Hematopoietic multipotent progenitor cell treated with erythropoietin and hydrocortisone succinate and interleukin-3 and kit ligand, for 17 days (in vitro differentiated cells): ENCODE measurements at regions not wholly inside any gene's neighbourhood (a gene's known extent, or its start where the extent isn't known, plus 50 kb on each side); places are given as distances from the start of the nearest gene placed in this dataset.
A peak's percentile ranks its signal among the peaks of the same experiment; 100 is the strongest.
"Not testable (repeated sequence)": the region's sequence is repeated elsewhere in the genome, so short reads cannot be mapped to it uniquely, and the experiment has no call there.

ENCODE experiments used
- DNase-seq: peaks from one replicate; pipeline ENCODE4 v3.0.0-alpha.2; 2015; ENCODE audit warnings: low spot score

DNA sequence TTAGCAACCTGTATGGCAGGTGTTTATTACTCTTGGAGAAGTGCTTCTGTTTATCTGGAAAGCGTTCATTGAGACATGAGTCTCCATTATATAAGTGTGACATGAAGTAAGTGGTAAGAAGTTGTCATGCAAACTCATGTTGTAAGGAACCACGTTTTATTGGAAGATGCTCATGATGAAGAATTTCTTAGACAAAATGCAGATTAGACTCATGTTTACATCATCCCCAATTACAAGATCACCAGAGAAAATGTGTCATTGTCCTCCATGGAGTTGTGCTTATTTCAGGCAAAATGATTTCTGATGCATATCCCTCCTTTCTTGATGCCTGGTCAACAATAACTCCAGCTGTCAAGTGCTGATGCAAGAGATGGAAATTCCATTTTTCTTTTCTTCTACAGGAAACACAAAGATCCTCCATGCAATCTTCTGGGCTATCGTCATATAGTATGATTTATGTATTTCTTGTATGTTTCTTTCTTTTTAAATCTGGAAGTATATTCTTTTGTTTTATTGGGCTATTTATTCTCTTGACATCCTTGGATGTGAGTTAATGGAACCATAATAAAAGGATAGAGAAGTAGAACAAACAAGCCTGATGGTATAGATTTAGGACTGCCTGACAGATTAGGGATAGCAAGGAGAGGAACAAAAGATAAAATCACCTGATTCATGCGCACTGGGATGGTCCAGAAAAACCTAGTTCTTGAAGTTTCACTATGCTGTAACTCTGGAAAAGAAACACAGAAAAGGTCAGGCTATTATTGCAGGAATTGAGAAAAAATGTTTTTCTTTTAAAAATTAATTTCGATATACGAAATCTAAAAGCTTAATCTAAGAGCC is 50.7 kb upstream of the DIAPH3 start:
- DNase-seq, result no peak

DNA sequence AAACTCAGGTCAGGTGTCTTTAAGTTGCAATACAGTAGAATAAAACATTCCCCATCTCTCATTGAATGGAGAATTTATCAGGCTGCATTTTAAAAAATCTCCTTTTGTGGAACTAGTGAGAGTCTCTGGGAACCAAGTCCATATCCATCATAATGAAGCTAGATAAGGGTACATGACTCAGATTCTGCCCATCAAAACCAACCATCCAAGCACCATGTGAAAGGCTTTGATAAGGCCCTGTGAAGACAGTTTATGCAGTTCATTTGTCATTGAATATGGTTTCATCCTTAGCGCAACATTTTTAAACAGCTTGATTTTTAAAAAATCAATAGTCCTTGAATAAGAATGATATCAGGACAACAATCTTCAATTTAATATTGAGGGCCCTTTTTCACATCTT is 56.3 kb upstream of the DIAPH3 start:
- DNase-seq, result no peak

- DNase-seq, result no peak
Measured at GRCh38 chr13:60221581-60221980, 57.9 kb upstream of the DIAPH3 start.

DNA sequence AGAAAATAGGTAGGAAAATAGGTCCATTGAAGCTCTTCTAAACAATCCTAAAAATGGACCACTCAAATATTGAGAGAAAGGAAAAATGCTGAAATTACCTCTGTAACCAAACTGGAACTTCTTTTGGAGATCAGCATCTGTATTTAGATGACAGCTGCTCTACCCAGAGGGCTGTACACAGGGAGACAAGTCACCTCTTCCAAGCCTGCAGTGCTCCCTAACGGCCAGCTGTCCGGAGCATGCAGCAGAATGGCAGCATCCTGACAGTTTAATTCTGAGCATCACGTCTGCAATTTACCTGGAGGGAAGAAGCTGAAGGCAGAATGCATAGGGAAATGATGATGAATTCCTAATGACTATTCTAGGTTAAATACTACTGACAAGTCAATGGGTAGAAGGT is 62.8 kb upstream of the DIAPH3 start:
- DNase-seq, result peak; percentile 14

DNA sequence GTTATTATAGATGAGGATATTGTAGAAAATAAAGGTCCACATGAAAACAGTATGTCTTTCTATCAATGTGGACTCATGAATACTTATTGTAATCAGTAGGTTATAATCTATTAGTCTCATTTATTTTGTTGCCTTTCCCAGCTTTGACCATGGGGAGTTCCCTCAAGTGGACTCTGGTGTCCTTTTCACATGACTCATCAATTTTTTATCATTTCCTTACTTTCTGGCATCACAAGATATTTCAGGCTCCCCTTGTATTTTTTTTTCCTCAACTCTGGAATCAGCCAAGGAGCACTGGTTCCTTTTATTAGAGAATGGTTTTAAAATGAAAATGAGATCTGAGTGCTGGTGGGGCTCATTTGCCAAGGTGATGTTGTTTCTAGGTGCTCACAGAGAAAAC is 63.4 kb upstream of the DIAPH3 start:
- peak; percentile 25 for DNase-seq

- peak; percentile 8 for DNase-seq
Measured at GRCh38 chr13:60229708-60230272, 66.1 kb upstream of the DIAPH3 start.

GRCh38 chr13:60230593-60230992 is 66.9 kb upstream of the DIAPH3 start:
- no peak for DNase-seq

DNA sequence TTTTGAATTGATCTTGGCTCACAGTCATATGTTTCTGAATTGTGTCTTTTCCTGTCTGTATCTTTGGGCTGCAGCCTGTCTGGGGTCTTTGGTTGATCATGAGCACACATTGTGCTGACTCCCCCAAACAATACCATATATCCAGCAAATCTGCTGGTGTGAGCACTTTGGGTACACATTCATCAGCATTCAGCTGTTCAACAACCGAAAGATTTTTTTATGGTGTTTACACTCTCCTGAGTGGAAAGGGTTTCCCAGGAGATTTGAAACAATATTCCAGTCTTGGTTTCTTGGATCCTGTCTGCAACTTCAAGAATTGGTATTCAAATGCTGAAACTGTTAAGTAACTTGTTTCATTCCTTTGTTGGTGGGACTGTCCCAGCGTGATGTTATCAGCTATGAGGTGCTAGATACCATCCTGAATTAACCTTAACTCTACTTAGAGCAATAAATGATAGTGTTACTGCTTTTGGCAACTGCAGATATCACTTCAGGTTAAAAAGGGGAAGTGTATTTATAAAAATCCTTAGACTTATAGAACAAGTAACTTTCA is 78.4 kb upstream of the DIAPH3 start:
- no peak for DNase-seq

GRCh38 chr13:60244381-60244780 is 80.7 kb upstream of the DIAPH3 start:
- no peak for DNase-seq

DNA sequence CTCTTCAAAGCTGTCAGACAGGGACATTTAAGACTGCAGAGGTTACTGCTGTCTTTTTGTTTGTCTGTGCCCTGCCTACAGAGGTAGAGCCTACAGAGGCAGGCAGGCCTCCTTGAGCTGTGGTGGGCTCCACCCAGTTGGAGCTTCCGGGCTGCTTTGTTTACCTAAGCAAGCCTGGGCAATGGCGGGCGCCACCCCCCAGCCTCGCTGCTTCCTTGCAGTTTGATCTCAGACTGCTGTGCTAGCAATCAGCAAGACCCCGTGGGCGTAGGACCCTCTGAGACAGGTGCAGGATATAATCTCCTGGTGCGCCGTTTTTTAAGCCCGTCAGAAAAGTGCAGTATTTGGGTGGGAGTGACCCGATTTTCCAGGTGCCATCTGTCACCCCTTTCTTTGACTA is 87.7 kb upstream of the DIAPH3 start:
- DNase-seq, result not testable (repeated sequence)

DNA sequence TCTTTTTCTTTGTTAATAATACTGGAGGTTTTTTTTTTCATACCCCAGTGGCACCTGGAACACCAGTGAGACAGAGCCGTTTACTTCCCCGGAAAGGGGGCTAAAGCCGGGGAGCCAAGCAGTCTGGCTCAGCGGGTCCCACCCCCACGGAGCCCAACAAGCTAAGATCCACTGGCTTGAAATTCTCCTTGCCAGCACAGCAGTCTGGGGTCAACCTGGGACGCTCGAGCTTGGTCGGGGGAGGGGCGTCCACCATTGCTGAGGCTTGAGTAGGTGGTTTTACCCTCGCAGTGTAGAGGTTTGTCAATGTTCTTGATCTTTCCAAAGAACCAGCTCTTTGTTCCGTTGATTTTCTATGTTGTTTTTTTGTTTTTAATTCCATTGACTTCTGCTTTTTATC is 94.6 kb upstream of the DIAPH3 start:
- no peak for DNase-seq

GRCh38 chr13:60260440-60260839 is 96.7 kb upstream of the DIAPH3 start:
- DNase-seq, result no peak

- no peak for DNase-seq
Measured at GRCh38 chr13:60261432-60262351, 98.0 kb upstream of the DIAPH3 start.

GRCh38 chr13:60265566-60265965 is 101.8 kb upstream of the DIAPH3 start:
- DNase-seq, result no peak

DNA sequence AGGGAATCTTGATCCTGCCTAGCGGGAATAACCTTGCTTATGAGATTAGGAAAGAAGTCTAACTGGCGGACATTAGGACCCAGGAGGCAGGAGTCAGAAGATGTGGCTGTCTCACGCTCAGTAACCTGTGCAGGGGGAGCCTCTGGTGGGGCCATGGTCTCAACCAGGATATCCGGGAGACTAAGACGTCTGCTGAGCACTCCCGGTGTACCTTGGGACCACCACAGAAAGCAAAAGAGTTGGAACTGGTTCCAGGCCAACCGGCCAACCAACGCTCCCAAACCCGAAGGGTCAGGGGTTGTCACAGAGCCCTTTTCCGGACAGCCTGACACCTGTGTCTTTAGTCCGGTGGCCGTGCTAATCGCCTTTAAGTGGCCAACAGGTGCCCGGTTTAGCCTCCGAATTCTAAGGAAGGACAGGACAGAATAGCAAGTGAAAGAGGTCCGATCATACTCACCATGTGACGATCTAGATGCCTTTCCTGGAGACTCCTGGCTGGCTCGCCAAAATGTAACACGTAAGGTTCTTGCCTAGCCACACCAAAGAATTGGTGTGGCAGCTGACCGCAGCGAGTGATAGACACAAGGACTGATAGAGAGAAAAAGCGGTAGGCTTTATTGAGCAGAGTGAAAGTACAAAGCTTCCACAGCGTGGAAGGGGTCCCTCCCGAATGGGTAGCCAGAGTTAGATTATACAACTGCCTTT is 103.9 kb upstream of the DIAPH3 start:
- DNase-seq, result no peak

DNA sequence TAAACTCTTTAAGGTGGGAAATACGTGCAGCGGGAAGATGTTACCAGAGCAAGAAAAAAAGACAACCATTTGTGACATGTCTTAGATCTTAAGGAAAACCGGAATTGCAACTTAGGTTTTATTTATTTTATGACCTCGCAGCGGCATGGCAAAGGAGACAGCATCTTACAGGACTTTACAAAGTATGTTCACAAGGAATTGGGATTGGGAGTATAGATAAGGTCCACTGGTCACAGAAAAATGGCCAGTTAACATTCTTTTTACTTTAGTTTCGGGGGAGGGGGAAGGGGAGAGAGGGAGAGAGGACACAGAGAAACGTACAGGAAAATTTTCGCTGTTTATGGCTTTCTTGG is 104.5 kb upstream of the DIAPH3 start:
- no peak for DNase-seq

DNA sequence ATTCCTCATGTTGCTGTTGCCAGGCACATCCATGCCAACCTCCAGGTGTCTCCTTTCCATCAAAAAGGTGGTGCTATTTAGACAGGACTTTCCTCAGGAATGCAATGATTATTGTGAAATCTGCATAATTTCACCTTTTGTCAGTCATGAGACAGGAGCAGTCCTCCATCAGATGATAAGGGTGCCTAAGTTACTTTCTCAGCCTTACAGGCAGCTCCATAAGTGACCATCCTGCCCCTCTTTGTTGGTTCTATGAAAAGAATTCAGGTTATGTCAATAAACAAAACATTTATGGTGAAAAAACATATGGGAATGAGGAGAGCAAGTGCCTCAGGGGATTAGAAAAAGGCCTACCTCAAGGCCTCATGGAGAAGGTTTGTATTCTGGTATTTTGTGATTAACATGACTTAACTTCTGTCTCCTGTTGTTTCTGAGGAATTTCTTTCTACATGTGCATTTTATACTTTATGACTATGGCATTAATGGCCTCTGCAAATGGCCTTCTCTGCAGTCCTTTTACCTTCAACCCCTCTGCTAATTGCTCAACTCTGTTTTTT is 110.3 kb upstream of the DIAPH3 start:
- no peak for DNase-seq

DNA sequence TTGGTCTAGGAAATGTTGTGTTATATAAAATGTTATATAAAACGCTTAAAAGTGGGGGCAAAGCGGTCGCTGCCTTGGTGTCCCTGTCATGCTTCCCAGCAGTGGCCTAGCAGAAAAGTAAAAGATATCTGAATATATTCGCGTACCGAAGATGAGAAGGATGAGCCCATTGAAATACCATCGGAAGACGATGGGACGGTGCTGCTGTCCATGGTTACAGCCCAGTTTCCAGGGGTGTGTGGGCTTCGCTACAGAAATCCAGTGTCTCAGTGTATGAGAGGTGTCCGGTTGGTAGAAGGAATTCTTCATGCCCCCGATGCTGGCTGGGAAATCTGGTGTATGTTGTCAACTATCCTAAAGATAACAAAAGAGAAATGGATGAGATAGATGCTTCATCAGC is 110.9 kb upstream of the DIAPH3 start:
- no peak for DNase-seq

- DNase-seq, result no peak
Measured at GRCh38 chr13:60275208-60275607, 111.5 kb upstream of the DIAPH3 start.

GRCh38 chr13:60280524-60280923 is 116.5 kb upstream of the TDRD3 start:
- DNase-seq, result not testable (repeated sequence)

DNA sequence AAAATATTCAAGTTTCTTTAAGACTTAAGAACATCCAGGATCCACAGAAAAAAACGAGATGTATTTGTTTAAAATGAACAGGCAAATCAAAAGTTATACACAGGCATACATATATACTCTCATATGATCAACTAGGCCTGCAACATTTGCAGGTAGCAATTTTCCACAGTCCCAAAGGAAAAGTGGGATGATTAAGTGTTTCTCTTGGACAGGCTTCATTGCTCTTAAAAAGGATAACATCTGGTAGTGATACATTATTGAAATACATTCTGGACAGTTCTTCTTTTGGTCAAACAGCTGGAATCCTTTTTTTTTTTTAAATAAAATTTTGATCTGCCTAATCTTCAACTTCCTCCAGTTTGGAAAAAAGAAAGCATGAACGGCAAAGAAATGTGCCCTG is 114.8 kb upstream of the TDRD3 start:
- no peak for DNase-seq

GRCh38 chr13:60282708-60283107 is 114.3 kb upstream of the TDRD3 start:
- DNase-seq, result no peak
